GM19035 (cell line): ENCODE measurements at regions not wholly inside any gene's neighbourhood (a gene's known extent, or its start where the extent isn't known, plus 50 kb on each side); places are given as distances from the start of the nearest gene placed in this dataset.

Source experiments
- ATAC-seq: cut with Tn5 transposase; IDR thresholded peaks from one replicate; pipeline ENCODE4 v1.9.1; 2021; ENCODE audit not compliant: unreplicated experiment

DNA sequence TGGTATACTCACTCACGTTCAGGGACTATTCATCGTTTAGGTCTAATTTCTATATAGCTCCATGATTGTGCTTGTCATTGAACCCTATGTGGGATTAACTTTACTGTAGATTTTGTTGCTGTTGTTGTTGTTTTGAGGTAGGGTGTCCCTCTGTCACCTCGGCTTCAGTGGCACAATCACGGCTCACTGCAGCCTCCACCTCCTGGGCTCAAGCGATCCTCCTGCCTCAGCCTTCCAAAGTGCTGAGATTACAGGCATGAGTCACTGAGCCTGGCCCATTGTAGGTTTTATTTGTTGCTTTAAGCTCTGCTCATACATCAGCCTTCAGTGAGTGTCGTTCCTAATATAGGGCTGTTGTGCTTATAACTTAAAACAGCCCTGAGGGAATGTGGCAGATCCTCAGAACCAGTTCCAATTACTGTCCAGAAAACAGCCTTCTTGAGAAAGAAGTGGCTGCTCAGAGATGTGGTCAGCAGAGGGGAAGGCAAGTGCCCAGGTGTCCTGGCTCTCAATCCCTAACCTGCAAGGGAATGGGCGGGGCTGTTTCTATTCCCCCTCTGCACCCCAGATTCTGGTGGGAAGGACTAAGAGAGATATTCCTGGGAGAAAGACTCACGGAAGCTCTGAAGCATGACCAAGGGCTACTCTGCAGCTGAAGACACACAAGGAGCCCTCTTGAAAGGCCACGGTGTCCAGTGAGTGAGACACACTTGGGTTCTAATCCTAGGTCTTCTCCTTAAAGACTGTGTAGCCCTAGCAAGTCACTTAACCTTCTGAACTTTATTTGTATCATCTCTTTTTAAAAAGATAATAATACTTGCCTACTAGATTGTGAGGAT lies 79.6 kb upstream of the LCLAT1 start:
- no peak for ATAC-seq

GRCh38 chr2:30368258-30368657 lies 78.8 kb upstream of the LCLAT1 start:
- ATAC-seq: no peak

GRCh38 chr2:30371028-30371689 lies 75.9 kb upstream of the LCLAT1 start:
- no peak for ATAC-seq

GRCh38 chr2:30371772-30372373 lies 75.2 kb upstream of the LCLAT1 start:
- ATAC-seq: no peak

DNA sequence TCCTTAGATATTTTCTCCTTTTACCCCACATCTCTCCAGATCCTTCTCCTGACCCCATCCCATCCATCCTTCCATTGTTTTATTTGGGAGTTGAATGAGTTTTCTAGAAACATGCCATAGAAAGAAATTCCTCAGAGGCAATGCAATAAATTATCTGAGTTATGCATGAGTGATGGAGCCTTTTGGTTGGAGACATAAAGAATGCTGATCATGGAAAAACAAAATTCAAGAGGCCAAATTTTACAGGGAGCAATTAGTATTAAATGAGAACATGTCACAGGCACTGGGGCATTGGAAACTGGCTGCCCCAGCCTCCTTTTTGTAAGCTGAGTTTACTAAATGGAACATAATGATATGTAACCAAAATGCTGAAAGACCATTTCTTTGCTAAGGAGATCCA lies 74.2 kb upstream of the LCLAT1 start:
- ATAC-seq: no peak

DNA sequence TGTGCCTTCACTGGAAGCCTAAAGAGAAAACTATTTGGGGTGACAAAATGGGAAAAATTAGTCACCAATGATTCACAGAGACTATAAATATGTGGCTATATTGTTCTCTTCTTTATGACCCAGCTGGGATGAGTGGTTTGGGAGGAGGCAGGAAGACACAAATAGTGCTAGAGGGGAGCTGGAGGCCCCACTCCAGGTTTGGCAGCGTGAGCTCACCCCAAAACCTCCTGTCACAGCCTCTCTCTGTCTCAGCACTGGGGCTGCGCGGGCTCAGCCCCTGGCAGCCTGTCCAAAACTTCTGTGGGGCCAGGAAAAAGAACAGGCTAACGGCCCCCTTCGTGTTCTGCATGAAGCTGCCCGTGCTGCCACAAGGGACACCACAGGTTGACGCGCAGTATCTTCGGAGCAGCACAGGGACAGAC lies 73.2 kb upstream of the LCLAT1 start:
- no peak for ATAC-seq

- ATAC-seq: no peak
These were observed 72.7 kb upstream of the LCLAT1 start for GRCh38 chr2:30374380-30374779.

DNA sequence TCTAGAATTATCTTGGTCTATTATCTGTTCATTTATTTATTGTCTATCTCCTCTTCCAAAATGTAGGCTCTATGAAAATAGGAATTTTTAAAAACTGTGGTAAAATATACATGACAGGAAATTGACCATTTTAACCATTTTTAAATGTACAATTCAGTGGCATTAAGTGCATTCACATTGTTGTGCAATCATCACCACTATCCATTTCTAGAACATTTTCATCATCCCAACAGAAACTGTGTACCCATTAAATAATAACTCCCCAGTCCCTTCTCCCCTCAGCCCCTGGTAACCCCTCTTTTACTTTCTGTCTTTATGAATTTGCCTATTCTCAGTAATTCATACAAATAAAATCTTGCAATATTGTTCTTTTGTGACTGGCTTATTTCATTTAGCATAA lies 71.1 kb upstream of the LCLAT1 start:
- ATAC-seq: no peak

GRCh38 chr2:30379481-30379880 lies 67.6 kb upstream of the LCLAT1 start:
- ATAC-seq: no peak

GRCh38 chr2:30380824-30381223 lies 66.2 kb upstream of the LCLAT1 start:
- ATAC-seq: no peak

- ATAC-seq: no peak
These were observed 64.8 kb upstream of the LCLAT1 start for GRCh38 chr2:30382162-30382783.

- no peak for ATAC-seq
These were observed 64.1 kb upstream of the LCLAT1 start for GRCh38 chr2:30382995-30383394.

GRCh38 chr2:30385327-30385726 lies 61.7 kb upstream of the LCLAT1 start:
- ATAC-seq: no peak

DNA sequence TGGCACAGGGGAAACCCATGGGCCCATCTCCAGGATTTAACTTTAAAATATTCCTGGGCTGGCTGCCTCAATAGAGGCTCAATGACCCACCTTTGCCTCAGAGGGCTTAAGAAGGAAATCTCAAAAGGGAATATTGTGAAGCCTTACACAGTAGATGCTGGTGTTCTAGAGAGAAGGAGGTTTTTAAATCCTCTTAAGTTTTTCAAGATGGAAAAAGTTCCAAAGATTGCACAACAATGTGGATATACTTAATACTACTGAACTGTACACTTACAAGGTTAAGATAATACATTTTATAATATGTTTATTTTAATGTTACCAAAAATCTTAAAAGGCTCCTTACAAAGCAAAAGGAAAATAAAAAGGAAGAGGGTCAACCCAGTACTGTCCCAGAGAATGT lies 54.9 kb upstream of the LCLAT1 start:
- no peak for ATAC-seq

GRCh38 chr2:30393510-30393909 lies 53.5 kb upstream of the LCLAT1 start:
- ATAC-seq: no peak

DNA sequence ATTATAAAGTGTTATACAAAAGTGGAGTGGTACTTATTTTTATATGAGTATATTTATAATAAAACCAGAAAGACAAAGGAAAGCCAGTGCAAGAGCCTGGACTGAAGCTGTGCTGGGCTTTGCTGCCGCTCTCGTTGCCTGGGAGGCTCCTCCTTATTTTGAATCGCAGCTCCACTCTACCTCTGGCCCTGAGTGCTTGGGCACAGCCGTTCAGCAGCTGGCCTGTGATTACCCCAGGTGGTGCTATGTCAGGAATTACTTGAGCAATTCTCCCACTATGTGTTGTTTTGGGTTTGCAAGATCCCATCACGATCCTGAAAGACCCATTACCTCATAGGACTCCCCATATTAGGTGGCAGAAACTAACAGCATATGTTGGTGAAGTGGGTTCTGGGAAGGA lies 53.0 kb upstream of the LCLAT1 start:
- ATAC-seq: no peak

- ATAC-seq: no peak
These were observed 50.4 kb upstream of the LCLAT1 start for GRCh38 chr2:30396436-30397232.
